Endothelial cell of umbilical vein (primary cell): ENCODE measurements at regions not wholly inside any gene's neighbourhood (a gene's known extent, or its start where the extent isn't known, plus 50 kb on each side); places are given as distances from the start of the nearest gene placed in this dataset.

Source experiments
- BruUV-seq: library from RNA; stranded (reverse); fragments of 400-500 nt; replicated peaks from 2 replicates; lab custom pipeline; 2021; lab: Mats Ljungman, UMichigan
- CTCF ChIA-PET: fragments of 300-600, 350-600 bp; sonication (Branson Sonifier 250); formaldehyde crosslinking; loops from one replicate; lab custom pipeline; 2021; ENCODE audit warnings: antibody characterized with exemption, inconsistent platforms; lab: Charles Lee
- POLR2A ChIA-PET: fragments of 300-600, 350-600 bp; sonication (Branson Sonifier 250); formaldehyde crosslinking; loops from one replicate; lab custom pipeline; 2021; ENCODE audit warnings: antibody characterized with exemption, inconsistent platforms; lab: Charles Lee
- DNase-seq: peaks from one replicate; pipeline ENCODE4 v3.0.0-alpha.2; 2011; ENCODE audit warnings: low read depth, low spot score
- FAIRE-seq: peaks from 2 replicates; lab custom pipeline; 2011; peaks lifted over from hg19 to GRCh38; lab: Jason Lieb, UNC
- H2AFZ ChIP-seq: 2 replicates; pipeline ENCODE4 v1.6.0; 2012; ENCODE audit warnings: low read depth, low read length, control low read depth, inconsistent platforms
- H3K27ac ChIP-seq: 2 replicates; pipeline ENCODE4 v1.5.1; 2011; ENCODE audit warnings: low read depth, mild to moderate bottlenecking, control low read depth, low read length, moderate library complexity; ENCODE audit not compliant: insufficient read depth
- H3K27me3 ChIP-seq, 2 experiments: 2 replicates each; pipeline versions ENCODE4 v1.6.0 to v1.6.1; 2011; ENCODE audit warnings: low read length in 2 of 2, mixed read lengths in 1 of 2; ENCODE audit not compliant: control insufficient read depth in 2 of 2, insufficient read depth in 2 of 2
- H3K36me3 ChIP-seq, 2 experiments: 2 replicates in 1 of 2; 3 replicates in 1 of 2; pipeline ENCODE4 v1.5.1; 2011; ENCODE audit warnings: low read length in 2 of 2, mild to moderate bottlenecking in 1 of 2, moderate library complexity in 1 of 2; ENCODE audit not compliant: control insufficient read depth in 2 of 2, insufficient read depth in 2 of 2; ENCODE audit errors: extremely low read depth in 1 of 2
- H3K4me1 ChIP-seq: 3 replicates; pipeline ENCODE4 v1.5.1; 2011; ENCODE audit warnings: mild to moderate bottlenecking, low read length; ENCODE audit not compliant: control insufficient read depth, insufficient read depth; ENCODE audit errors: extremely low read depth
- H3K4me2 ChIP-seq: 2 replicates; pipeline ENCODE4 v1.6.1; 2011; ENCODE audit warnings: low read length, control low read depth, mixed read lengths; ENCODE audit not compliant: insufficient read depth
- H3K4me3 ChIP-seq, 3 experiments: fragments of 200-600 bp in 1 of 3; sonication (generic), shearing (Covaris generic) in 1 of 3; replicated peaks in 1 of 3; 2 replicates each; pipeline ENCODE4 v1.5.1; 2011 to 2016; ENCODE audit warnings: control low read depth in 3 of 3, low read length in 3 of 3, mild to moderate bottlenecking in 2 of 3, inconsistent platforms in 1 of 3, low read depth in 1 of 3, moderate library complexity in 1 of 3; ENCODE audit not compliant: insufficient read depth in 1 of 3
- H3K79me2 ChIP-seq: 2 replicates; pipeline ENCODE4 v1.6.0; 2012; ENCODE audit warnings: low read length, inconsistent platforms; ENCODE audit not compliant: control insufficient read depth, insufficient read depth
- H3K9ac ChIP-seq: replicated peaks from 2 replicates; pipeline ENCODE3; 2011; ENCODE audit warnings: low read length, control low read depth; ENCODE audit not compliant: insufficient read depth; ENCODE audit errors: extremely low read depth
- H3K9me1 ChIP-seq: replicated peaks from 3 replicates; pipeline ENCODE4 v1.6.0; 2011; ENCODE audit warnings: mild to moderate bottlenecking, low read length; ENCODE audit not compliant: control insufficient read depth, insufficient read depth; ENCODE audit errors: extremely low read depth
- H3K9me3 ChIP-seq: replicated peaks from 2 replicates; pipeline ENCODE4 v1.5.1; 2012; ENCODE audit warnings: low read length, inconsistent platforms; ENCODE audit not compliant: control insufficient read depth, insufficient read depth
- H4K20me1 ChIP-seq: replicated peaks from 2 replicates; pipeline ENCODE3; 2011; ENCODE audit warnings: mild to moderate bottlenecking, low read length; ENCODE audit not compliant: control insufficient read depth, insufficient read depth; ENCODE audit errors: extremely low read depth
- CTCF ChIP-seq, 2 donors: IDR thresholded peaks; 1 replicate in 1 of 2; 2 replicates in 1 of 2; pipeline ENCODE4 v1.5.1; 2011; ENCODE audit warnings: low read length in 2 of 2, mild to moderate bottlenecking in 2 of 2, moderate library complexity in 2 of 2, control low read depth in 1 of 2, inconsistent platforms in 1 of 2, low read depth in 1 of 2; ENCODE audit not compliant: insufficient read depth in 1 of 2; ENCODE audit errors: extremely low read depth in 1 of 2
- EZH2 ChIP-seq: IDR thresholded peaks from 2 replicates; pipeline ENCODE4 v1.6.1; 2012; ENCODE audit warnings: borderline replicate concordance, low read depth, mild to moderate bottlenecking, moderate library complexity, low read length, inconsistent platforms; ENCODE audit not compliant: severe bottlenecking
- FOS ChIP-seq: IDR thresholded peaks from 2 replicates; pipeline ENCODE4 v1.6.1; 2011; ENCODE audit warnings: mild to moderate bottlenecking, low read length, moderate library complexity, borderline replicate concordance; ENCODE audit not compliant: insufficient read depth
- GATA2 ChIP-seq: IDR thresholded peaks from 2 replicates; pipeline ENCODE4 v1.7.0; 2011; ENCODE audit warnings: low read depth, mild to moderate bottlenecking, moderate library complexity, mixed read lengths, low read length; ENCODE audit not compliant: insufficient read length, insufficient read depth
- JUN ChIP-seq: IDR thresholded peaks from 2 replicates; pipeline ENCODE4 v1.6.1; 2011; ENCODE audit warnings: borderline replicate concordance, low read depth; ENCODE audit not compliant: insufficient read length, insufficient read depth
- MYC ChIP-seq: IDR thresholded peaks from one replicate; pipeline ENCODE4 v1.6.1; 2011; ENCODE audit warnings: mild to moderate bottlenecking, low read depth, low read length
- POLR2A ChIP-seq: IDR thresholded peaks from 2 replicates; pipeline ENCODE4 v1.6.1; 2012; ENCODE audit warnings: low read depth, mild to moderate bottlenecking, control low read depth, low read length
- POLR2AphosphoS5 ChIP-seq: IDR thresholded peaks from 2 replicates; pipeline ENCODE4 v1.6.1; 2012; ENCODE audit warnings: low read depth, mild to moderate bottlenecking, control low read depth, low read length, moderate library complexity; ENCODE audit not compliant: insufficient read depth
- dilution Hi-C: fragments of 300-500 bp; cut with MboI; formaldehyde crosslinking; loops from one replicate; pipeline ENCODE4 v1.15.0; 2019; ENCODE audit warnings: low sequenced_read_pairs; ENCODE audit not compliant: extremely low pct_ligation_motif_present
- intact Hi-C: fragments of 100-400 bp; cut with micrococcal nuclease; formaldehyde crosslinking; loops from one replicate; pipeline ENCODE4 v1.10.0; 2022
- TF ChIP-seq, protein P1 (sequence below): IDR thresholded peaks from 2 replicates; pipeline ENCODE4 v1.6.1; 2011; ENCODE audit not compliant: insufficient read depth, insufficient read length

GRCh38 chr2:173812321-173812720, 152.9 kb downstream of the SP3 start:
- intact Hi-C loops = no loop called here
- Histone ChIP-seq H4K20me1 (no peaks in the 10 kb centered on the region), H3K36me3 (no peaks in the 10 kb centered on the region), H2AFZ (no peak overlapping the region), H3K4me3 (no peak overlapping the region), H3K4me1 (no peaks in the 10 kb centered on the region), H3K9me3 (no peaks in the 10 kb centered on the region), H3K4me2 (no peak overlapping the region), H3K27me3 (peaks cover 2 to 3% of the 10 kb centered on the region in 2 experiments), H3K27ac (no peak overlapping the region), H3K79me2 (no peaks in the 10 kb centered on the region), H3K9ac (no peak overlapping the region), H3K9me1 (no peaks in the 10 kb centered on the region)
- TF ChIP-seq EZH2 = no peak
- TF ChIP-seq FOS = no peak
- TF ChIP-seq MYC = no peak
- TF ChIP-seq, protein P1, sequence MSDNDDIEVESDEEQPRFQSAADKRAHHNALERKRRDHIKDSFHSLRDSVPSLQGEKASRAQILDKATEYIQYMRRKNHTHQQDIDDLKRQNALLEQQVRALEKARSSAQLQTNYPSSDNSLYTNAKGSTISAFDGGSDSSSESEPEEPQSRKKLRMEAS = no peak
- no peak for TF ChIP-seq CTCF (IDR thresholded peaks at IDR 0.05; ENCODE audit: extremely low read depth in 1 of 2, insufficient read depth in 1 of 2, low read depth in 1 of 2, low read length in 2 of 2)
- TF ChIP-seq POLR2AphosphoS5 = no peak
- TF ChIP-seq JUN = no peak
- TF ChIP-seq GATA2 = no peak
- no peak for TF ChIP-seq POLR2A
- no TSS peak for BruUV-seq
- DNase-seq (no peak), FAIRE-seq (no peak)
- ChIA-PET CTCF (no interaction called here), POLR2A (no interaction called here)
- dilution Hi-C loops = no loop called here
